ENCODE measurements at regions not wholly inside any gene's neighbourhood (a gene's known extent, or its start where the extent isn't known, plus 50 kb on each side); places are given as distances from the start of the nearest gene placed in this dataset.

- TF ChIP-seq CTCF (IDR thresholded peaks at IDR 0.05) = no peak
- TF ChIP-seq EP300 (IDR thresholded peaks at IDR 0.05) = no peak
- TF ChIP-seq POLR2AphosphoS5 (IDR thresholded peaks at IDR 0.05) = no peak
- TF ChIP-seq POLR2A (IDR thresholded peaks at IDR 0.05) = no peak
These were observed 503.3 kb upstream of the CFAP20DC start for GRCh38 chr3:59553076-59553475.
